IMR-90 (cell line): ENCODE measurements at regions not wholly inside any gene's neighbourhood (a gene's known extent, or its start where the extent isn't known, plus 50 kb on each side); places are given as distances from the start of the nearest gene placed in this dataset.
A peak's percentile ranks its signal among the peaks of the same experiment; 100 is the strongest.

Experiments
- ATAC-seq: fragments of 200-7000 bp; cut with Tn5 transposase; 2 replicates; pipeline ENCODE4 v1.9.1; 2020; ENCODE audit warnings: low read depth, mild to moderate bottlenecking, moderate library complexity
- BruUV-seq: library from RNA; stranded (reverse); fragments of 400-500 nt; replicated peaks from 2 replicates; lab custom pipeline; 2021; lab: Mats Ljungman, UMichigan
- CTCF ChIA-PET: fragments of 300-600 bp; formaldehyde crosslinking; extraction: SDS; loops from one replicate; lab custom pipeline; 2021; ENCODE audit warnings: antibody characterized with exemption; lab: Yijun Ruan, JAX
- POLR2A ChIA-PET: fragments of 300-600 bp; sonication (Branson Sonifier 250); formaldehyde crosslinking; loops from one replicate; lab custom pipeline; 2022; ENCODE audit warnings: antibody characterized with exemption; ENCODE audit not compliant: unreplicated experiment; lab: Charles Lee
- DNase-seq: peaks from one replicate; pipeline ENCODE4 v3.0.0; 2013
- H2AFZ ChIP-seq: replicated peaks from 2 replicates; pipeline ENCODE3; 2013; ENCODE audit warnings: low read length, mild to moderate bottlenecking; ENCODE audit not compliant: poor library complexity
- H2AK5ac ChIP-seq: 2 replicates; pipeline ENCODE4 v1.6.1; 2013; ENCODE audit warnings: low read depth, low read length, inconsistent platforms
- H2AK9ac ChIP-seq: replicated peaks from 2 replicates; pipeline ENCODE3; 2013; ENCODE audit warnings: mild to moderate bottlenecking, low read depth, low read length, moderate library complexity; ENCODE audit not compliant: poor library complexity
- H2BK120ac ChIP-seq: 2 replicates; pipeline ENCODE4 v1.6.1; 2013; ENCODE audit warnings: low read depth, low read length, inconsistent platforms
- H2BK15ac ChIP-seq: 3 replicates; pipeline ENCODE4 v1.6.1; 2013; ENCODE audit warnings: low read depth, low read length, inconsistent platforms
- H2BK20ac ChIP-seq: 2 replicates; pipeline ENCODE4 v1.6.1; 2013; ENCODE audit warnings: low read depth, mild to moderate bottlenecking, inconsistent platforms, low read length, moderate library complexity
- H2BK5ac ChIP-seq: 2 replicates; pipeline ENCODE4 v1.6.1; 2013; ENCODE audit warnings: mild to moderate bottlenecking, low read depth, low read length, inconsistent platforms; ENCODE audit not compliant: poor library complexity, severe bottlenecking
- H3K14ac ChIP-seq: replicated peaks from 2 replicates; pipeline ENCODE4 v1.6.1; 2013; ENCODE audit warnings: low read depth, low read length, inconsistent platforms
- H3K18ac ChIP-seq: 2 replicates; pipeline ENCODE4 v1.6.1; 2013; ENCODE audit warnings: low read depth, low read length, control low read depth
- H3K23ac ChIP-seq: 2 replicates; pipeline ENCODE4 v1.6.1; 2013; ENCODE audit warnings: low read depth, low read length, inconsistent platforms
- H3K27ac ChIP-seq: 2 replicates; pipeline ENCODE4 v1.5.1; 2013; ENCODE audit warnings: mild to moderate bottlenecking, control low read depth, low read length; ENCODE audit not compliant: insufficient read depth
- H3K27me3 ChIP-seq: 2 replicates; pipeline ENCODE4 v1.6.1; 2013; ENCODE audit warnings: low read length; ENCODE audit not compliant: control insufficient read depth, insufficient read depth
- H3K36me3 ChIP-seq: 2 replicates; pipeline ENCODE4 v1.6.1; 2013; ENCODE audit warnings: low read length, mixed read lengths; ENCODE audit not compliant: control insufficient read depth, insufficient read depth
- H3K4ac ChIP-seq: 2 replicates; pipeline ENCODE4 v1.6.1; 2013; ENCODE audit warnings: low read depth, low read length, inconsistent platforms
- H3K4me1 ChIP-seq: 2 replicates; pipeline ENCODE4 v1.6.1; 2013; ENCODE audit warnings: low read length, mixed read lengths; ENCODE audit not compliant: control insufficient read depth, insufficient read depth
- H3K4me2 ChIP-seq: 2 replicates; pipeline ENCODE4 v1.6.1; 2013; ENCODE audit warnings: low read depth, mild to moderate bottlenecking, control low read depth, low read length, moderate library complexity
- H3K4me3 ChIP-seq: 2 replicates; pipeline ENCODE4 v1.5.1; 2013; ENCODE audit warnings: low read depth, mild to moderate bottlenecking, control low read depth, low read length, moderate library complexity; ENCODE audit not compliant: insufficient read depth
- H3K56ac ChIP-seq: 2 replicates; pipeline ENCODE4 v1.6.1; 2013; ENCODE audit warnings: low read length, inconsistent platforms; ENCODE audit not compliant: insufficient read depth; ENCODE audit errors: extremely low read depth
- H3K79me1 ChIP-seq, 2 experiments: 2 replicates each; pipeline ENCODE4 v1.6.1; 2013; ENCODE audit warnings: low read length in 2 of 2, inconsistent platforms in 1 of 2, low read depth in 1 of 2
- H3K9ac ChIP-seq: 2 replicates; pipeline ENCODE4 v1.6.1; 2013; ENCODE audit warnings: low read depth, low read length, control low read depth
- H3K9me1 ChIP-seq: 2 replicates; pipeline ENCODE4 v1.6.1; 2013; ENCODE audit warnings: low read length, inconsistent platforms; ENCODE audit not compliant: insufficient read depth
- H3K9me3 ChIP-seq: 2 replicates; pipeline ENCODE4 v1.6.1; 2013; ENCODE audit warnings: low read length; ENCODE audit not compliant: control insufficient read depth, insufficient read depth
- H4K20me1 ChIP-seq: 2 replicates; pipeline ENCODE4 v1.6.1; 2013; ENCODE audit warnings: low read length, inconsistent platforms; ENCODE audit not compliant: insufficient read depth
- H4K5ac ChIP-seq: 2 replicates; pipeline ENCODE4 v1.6.1; 2013; ENCODE audit warnings: mild to moderate bottlenecking, low read depth, low read length, control low read depth
- H4K8ac ChIP-seq, 2 experiments: 2 replicates each; pipeline ENCODE4 v1.6.1; 2013; ENCODE audit warnings: low read depth in 2 of 2, low read length in 2 of 2, control low read depth in 1 of 2, inconsistent platforms in 1 of 2
- H4K91ac ChIP-seq: 2 replicates; pipeline ENCODE4 v1.6.1; 2013; ENCODE audit warnings: low read depth, low read length, inconsistent platforms; ENCODE audit not compliant: insufficient read depth
- BHLHE40 ChIP-seq: fragments of 150-350 bp; IDR thresholded peaks from 2 replicates; pipeline ENCODE4 v1.6.1; 2016; ENCODE audit warnings: mild to moderate bottlenecking, low read depth, low read length
- CEBPB ChIP-seq: IDR thresholded peaks from 2 replicates; pipeline ENCODE4 v1.6.1; 2012; ENCODE audit warnings: low read depth, low read length, improper control_type of control experiment
- CHD1 ChIP-seq: IDR thresholded peaks from 2 replicates; pipeline ENCODE4 v1.6.1; 2012; ENCODE audit warnings: low read depth, low read length, improper control_type of control experiment
- CTCF ChIP-seq: conservative IDR thresholded peaks from 2 replicates; pipeline ENCODE4 v1.5.1; 2012; ENCODE audit warnings: mild to moderate bottlenecking, low read depth, low read length, improper control_type of control experiment
- ELK1 ChIP-seq: fragments of 150-350 bp; IDR thresholded peaks from 2 replicates; pipeline ENCODE4 v1.6.1; 2016; ENCODE audit warnings: low read depth, mild to moderate bottlenecking, low read length, moderate library complexity, borderline replicate concordance
- FOS ChIP-seq: fragments of 150-350 bp; IDR thresholded peaks from 2 replicates; pipeline ENCODE4 v1.6.1; 2016; ENCODE audit warnings: low read depth, low read length
- MAFK ChIP-seq: IDR thresholded peaks from 2 replicates; pipeline ENCODE4 v1.6.1; 2012; ENCODE audit warnings: low read depth, low read length, improper control_type of control experiment
- MAZ ChIP-seq: IDR thresholded peaks from 2 replicates; pipeline ENCODE4 v1.6.1; 2012; ENCODE audit warnings: low read depth, mild to moderate bottlenecking, low read length, improper control_type of control experiment, moderate library complexity, borderline replicate concordance
- MXI1 ChIP-seq: IDR thresholded peaks from 2 replicates; pipeline ENCODE4 v1.6.1; 2012; ENCODE audit warnings: low read depth, mild to moderate bottlenecking, low read length, moderate library complexity, borderline replicate concordance
- NFE2L2 ChIP-seq: fragments of 150-350 bp; IDR thresholded peaks from 2 replicates; pipeline ENCODE4 v1.6.1; 2016; ENCODE audit warnings: low read depth, mild to moderate bottlenecking, low read length
- POLR2A ChIP-seq: IDR thresholded peaks from 2 replicates; pipeline ENCODE4 v1.6.1; 2012; ENCODE audit warnings: mild to moderate bottlenecking, low read depth, low read length
- RAD21 ChIP-seq: IDR thresholded peaks from 2 replicates; pipeline ENCODE4 v1.6.1; 2012; ENCODE audit warnings: low read length, improper control_type of control experiment
- RCOR1 ChIP-seq: IDR thresholded peaks from 2 replicates; pipeline ENCODE4 v1.6.1; 2012; ENCODE audit warnings: mild to moderate bottlenecking, low read length, improper control_type of control experiment; ENCODE audit not compliant: insufficient replicate concordance
- RFX5 ChIP-seq: IDR thresholded peaks from 2 replicates; pipeline ENCODE4 v1.8.0; 2012; ENCODE audit warnings: low read depth, mild to moderate bottlenecking, low read length, moderate library complexity
- SMC3 ChIP-seq: fragments of 150-350 bp; IDR thresholded peaks from 2 replicates; pipeline ENCODE4 v1.6.1; 2016; ENCODE audit warnings: low read depth, mild to moderate bottlenecking, antibody characterized with exemption, low read length, moderate library complexity
- USF2 ChIP-seq: fragments of 150-350 bp; IDR thresholded peaks from 2 replicates; pipeline ENCODE4 v1.6.1; 2017; ENCODE audit warnings: mild to moderate bottlenecking, antibody characterized with exemption, low read length, low read depth
- WGBS, 2 experiments: methylation state at CpG; one replicate each; pipeline versions ENCODE4 v1.1.5 to v1.1.7; 2013; ENCODE audit warnings: missing lambda C conversion rate in 2 of 2; ENCODE audit not compliant: insufficient read length in 1 of 2; ENCODE audit errors: extremely low coverage in 2 of 2; 5-methylcytosine and 5-hydroxymethylcytosine counted together
- dilution Hi-C: fragments of 300-500 bp; cut with HindIII; formaldehyde crosslinking; loops from one replicate; pipeline ENCODE4 v1.14.3; 2018; ENCODE audit warnings: low sequenced_read_pairs; ENCODE audit not compliant: unreplicated experiment
- in situ Hi-C: fragments of 300-500 bp; cut with MboI; formaldehyde crosslinking; loops from 3 replicates; pipeline ENCODE4 v1.14.3; 2019; ENCODE audit warnings: low sequenced_read_pairs, inconsistent platforms, mixed read lengths
- intact Hi-C: fragments of 100-400 bp; cut with micrococcal nuclease; formaldehyde crosslinking; loops from 2 replicates; pipeline ENCODE4 v1.10.0; 2022

- Histone ChIP-seq H3K56ac (no peak overlapping the region), H3K23ac (no peak overlapping the region), H3K79me1 (no peaks in the 10 kb centered on the region), H2AK5ac (no peak overlapping the region), H3K9ac (no peak overlapping the region), H3K4me2 (no peak overlapping the region), H4K5ac (no peak overlapping the region), H3K9me3 (peaks cover 3% of the 10 kb centered on the region; the same call in 1 of the 2 replicates), H2BK120ac (no peak overlapping the region), H4K91ac (no peak overlapping the region), H3K36me3 (no peaks in the 10 kb centered on the region), H3K4me1 (no peaks in the 10 kb centered on the region), H2BK15ac (no peak overlapping the region), H4K20me1 (no peaks in the 10 kb centered on the region), H2BK5ac (no peak overlapping the region), H2AK9ac (no peak overlapping the region), H2BK20ac (no peak overlapping the region), H4K8ac (no peak overlapping the region), H3K27ac (no peak overlapping the region), H3K14ac (no peak overlapping the region), H3K9me1 (no peaks in the 10 kb centered on the region), H3K27me3 (no peaks in the 10 kb centered on the region), H3K18ac (no peak overlapping the region), H3K4me3 (no peak overlapping the region), H2AFZ (no peak overlapping the region), H3K4ac (no peak overlapping the region)
- no TSS peak for BruUV-seq
- WGBS, 2 experiments, result no CpG with 5 or more reads among the region's 7 CpGs
- dilution Hi-C loops, result no loop called here
- POLR2A ChIA-PET, result no interaction called here
- ATAC-seq (peak; percentile 40), DNase-seq (peak; percentile 6)
- no peak for TF ChIP-seq RCOR1
- TF ChIP-seq MAFK, result no peak
- TF ChIP-seq CTCF, result no peak
- TF ChIP-seq ELK1, result no peak
- no peak for TF ChIP-seq MAZ
- no peak for TF ChIP-seq POLR2A
- TF ChIP-seq RAD21, result no peak
- TF ChIP-seq MXI1, result no peak
- no peak for TF ChIP-seq NFE2L2
- TF ChIP-seq BHLHE40, result no peak
- TF ChIP-seq CHD1, result no peak
- no peak for TF ChIP-seq FOS
- no peak for TF ChIP-seq RFX5
- no peak for TF ChIP-seq CEBPB
- no peak for TF ChIP-seq USF2
- TF ChIP-seq SMC3, result no peak
- CTCF ChIA-PET, result no interaction called here
- intact Hi-C loops, result no loop called here
- in situ Hi-C loops, result no loop called here
Measured at GRCh38 chr4:110294165-110294564, 95.8 kb upstream of the ELOVL6 start.
